Brain microvascular endothelial cell (primary cell): ENCODE measurements at regions not wholly inside any gene's neighbourhood (a gene's known extent, or its start where the extent isn't known, plus 50 kb on each side); places are given as distances from the start of the nearest gene placed in this dataset.

ENCODE experiments used
- DNase-seq: peaks from one replicate; pipeline ENCODE4 v3.0.0-alpha.2; 2020
- H3K27ac ChIP-seq: fragments of 250-450 bp; sonication (Bioruptor Pico); 2 replicates; pipeline ENCODE4 v1.5.1; 2020; ENCODE audit warnings: mild to moderate bottlenecking, moderate library complexity
- H3K27me3 ChIP-seq: fragments of 250-450 bp; sonication (Bioruptor Pico); replicated peaks from 2 replicates; pipeline ENCODE4 v1.5.1; 2020; ENCODE audit warnings: mild to moderate bottlenecking
- H3K36me3 ChIP-seq: fragments of 250-450 bp; sonication (Bioruptor Pico); replicated peaks from 2 replicates; pipeline ENCODE4 v1.5.1; 2020; ENCODE audit warnings: mild to moderate bottlenecking
- H3K4me3 ChIP-seq: 2 replicates; pipeline ENCODE4 v1.5.1; 2011; ENCODE audit warnings: low read depth, mild to moderate bottlenecking, control low read depth, low read length, moderate library complexity
- in situ Hi-C: cut with HindIII; loops from 2 replicates; pipeline ENCODE4 v1.10.0; 2017; ENCODE audit warnings: low sequenced_read_pairs, low pct_ligation_motif_present
- TF ChIP-seq, protein P1 (sequence below): IDR thresholded peaks from 2 replicates; pipeline ENCODE4 v1.5.1; 2011; ENCODE audit warnings: low read depth, mild to moderate bottlenecking, moderate library complexity, low read length, control low read depth, inconsistent platforms; ENCODE audit errors: missing control alignments

DNA sequence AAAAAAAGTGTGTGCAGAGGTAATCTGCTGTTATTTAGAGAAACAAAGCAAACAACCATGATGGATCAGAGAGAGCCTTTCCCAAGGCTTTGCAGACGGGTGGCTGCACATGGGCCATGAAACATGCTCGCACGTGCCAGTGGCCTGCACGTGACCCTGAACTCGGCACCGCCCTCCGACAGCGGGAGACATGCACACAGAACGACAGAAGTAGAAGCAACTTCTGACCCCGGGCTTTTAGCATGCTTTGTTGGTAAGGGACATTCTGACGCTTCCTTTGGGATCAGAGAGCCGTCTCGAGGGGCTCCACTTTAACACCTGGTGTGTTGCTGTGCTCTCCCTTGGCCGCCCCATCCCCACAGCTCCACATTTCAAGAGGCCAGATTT is 112.5 kb downstream of the KCNF1 start:
- in situ Hi-C loops: no loop called here

DNA sequence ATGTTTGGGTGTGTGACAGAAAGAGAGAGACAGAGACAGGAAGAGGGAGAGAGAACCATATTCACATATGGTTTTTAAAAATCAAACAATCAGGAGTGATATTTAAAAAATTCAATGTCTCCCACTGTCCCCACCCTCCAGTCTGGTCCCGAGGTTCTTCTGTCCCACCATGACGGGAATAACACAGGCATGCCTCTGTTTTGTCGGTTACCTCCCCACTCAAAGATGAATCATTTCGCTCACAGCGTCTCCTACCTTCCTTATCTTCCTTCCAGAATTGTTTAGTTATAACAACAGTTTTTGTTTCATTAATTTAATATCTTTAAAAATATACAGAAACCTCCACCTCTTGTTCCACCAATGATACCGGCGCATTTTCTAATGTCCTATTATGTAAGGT is 113.0 kb downstream of the KCNF1 start:
- H3K27ac ChIP-seq: no peak overlapping the region
- DNase-seq: no peak
- H3K4me3 ChIP-seq: no peak overlapping the region
- H3K36me3 ChIP-seq: no peaks in the 10 kb centered on the region
- no peaks in the 10 kb centered on the region for H3K27me3 ChIP-seq
- TF ChIP-seq, protein P1, sequence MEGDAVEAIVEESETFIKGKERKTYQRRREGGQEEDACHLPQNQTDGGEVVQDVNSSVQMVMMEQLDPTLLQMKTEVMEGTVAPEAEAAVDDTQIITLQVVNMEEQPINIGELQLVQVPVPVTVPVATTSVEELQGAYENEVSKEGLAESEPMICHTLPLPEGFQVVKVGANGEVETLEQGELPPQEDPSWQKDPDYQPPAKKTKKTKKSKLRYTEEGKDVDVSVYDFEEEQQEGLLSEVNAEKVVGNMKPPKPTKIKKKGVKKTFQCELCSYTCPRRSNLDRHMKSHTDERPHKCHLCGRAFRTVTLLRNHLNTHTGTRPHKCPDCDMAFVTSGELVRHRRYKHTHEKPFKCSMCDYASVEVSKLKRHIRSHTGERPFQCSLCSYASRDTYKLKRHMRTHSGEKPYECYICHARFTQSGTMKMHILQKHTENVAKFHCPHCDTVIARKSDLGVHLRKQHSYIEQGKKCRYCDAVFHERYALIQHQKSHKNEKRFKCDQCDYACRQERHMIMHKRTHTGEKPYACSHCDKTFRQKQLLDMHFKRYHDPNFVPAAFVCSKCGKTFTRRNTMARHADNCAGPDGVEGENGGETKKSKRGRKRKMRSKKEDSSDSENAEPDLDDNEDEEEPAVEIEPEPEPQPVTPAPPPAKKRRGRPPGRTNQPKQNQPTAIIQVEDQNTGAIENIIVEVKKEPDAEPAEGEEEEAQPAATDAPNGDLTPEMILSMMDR: no peak
- in situ Hi-C loops: no loop called here

More for the DNA sequence above, 112.5 kb downstream of the KCNF1 start:
- Histone ChIP-seq H3K27ac (no peak overlapping the region), H3K27me3 (no peaks in the 10 kb centered on the region), H3K4me3 (no peak overlapping the region), H3K36me3 (no peaks in the 10 kb centered on the region)
- TF ChIP-seq, protein P1: no peak
- DNase-seq: no peak

DNA sequence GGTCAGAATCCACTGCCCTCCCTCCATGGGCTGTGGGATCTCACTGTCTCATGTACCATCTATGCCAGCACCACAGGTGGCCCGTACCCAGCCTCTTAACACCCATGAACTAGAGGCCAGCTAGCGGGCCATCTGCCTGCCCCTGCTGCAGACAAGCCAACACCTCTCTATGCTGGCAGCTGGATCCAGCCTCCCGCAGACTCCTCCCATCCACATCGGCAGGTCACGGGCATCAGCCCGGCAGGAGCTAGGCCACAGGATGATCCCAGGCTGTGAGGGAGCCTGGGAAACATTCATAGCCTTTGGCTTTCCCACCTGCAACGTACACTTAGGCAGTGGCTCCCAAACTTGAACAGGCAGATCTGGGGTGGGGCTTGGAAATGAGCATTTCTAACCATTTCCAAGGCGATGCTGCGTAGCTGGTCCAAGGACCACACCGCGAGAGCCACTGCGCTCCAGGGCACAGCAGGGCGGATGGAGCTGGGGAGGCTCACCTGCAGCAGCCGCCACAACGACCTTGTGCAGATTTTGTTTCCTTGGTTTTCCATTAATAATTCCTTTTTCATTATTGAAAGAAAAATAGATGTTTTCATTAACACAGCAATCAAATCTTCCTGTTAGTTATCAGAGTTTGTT is 114.7 kb downstream of the KCNF1 start:
- TF ChIP-seq, protein P1: no peak
- DNase-seq: no peak
- H3K27ac ChIP-seq: no peak overlapping the region
- H3K4me3 ChIP-seq: no peak overlapping the region
- H3K27me3 ChIP-seq: no peaks in the 10 kb centered on the region
- in situ Hi-C loops: no loop called here
- H3K36me3 ChIP-seq: no peaks in the 10 kb centered on the region

DNA sequence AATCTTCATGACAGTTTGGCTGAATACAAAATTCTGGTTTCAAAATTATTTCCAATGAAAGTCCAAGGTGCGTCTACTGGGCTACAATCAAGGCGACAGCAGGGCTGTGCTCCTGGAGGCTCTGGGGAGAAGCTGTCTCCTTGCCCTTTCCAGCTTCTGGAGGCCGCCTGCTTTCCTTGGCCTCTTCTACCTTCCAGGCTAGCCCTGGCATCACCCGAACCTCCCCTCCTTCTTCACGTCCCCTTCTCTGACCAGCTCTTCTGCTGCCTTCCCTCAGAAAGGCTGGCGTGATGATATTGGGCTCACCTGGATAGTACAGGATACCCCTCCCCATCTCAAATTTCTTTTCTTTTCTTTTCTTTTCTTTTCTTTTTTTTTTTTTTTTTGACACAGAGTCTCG is 115.5 kb downstream of the KCNF1 start:
- in situ Hi-C loops: no loop called here
- TF ChIP-seq, protein P1: no peak
- no peaks in the 10 kb centered on the region for H3K27me3 ChIP-seq
- no peak overlapping the region for H3K27ac ChIP-seq
- no peak for DNase-seq
- H3K36me3 ChIP-seq: no peaks in the 10 kb centered on the region
- H3K4me3 ChIP-seq: no peak overlapping the region

DNA sequence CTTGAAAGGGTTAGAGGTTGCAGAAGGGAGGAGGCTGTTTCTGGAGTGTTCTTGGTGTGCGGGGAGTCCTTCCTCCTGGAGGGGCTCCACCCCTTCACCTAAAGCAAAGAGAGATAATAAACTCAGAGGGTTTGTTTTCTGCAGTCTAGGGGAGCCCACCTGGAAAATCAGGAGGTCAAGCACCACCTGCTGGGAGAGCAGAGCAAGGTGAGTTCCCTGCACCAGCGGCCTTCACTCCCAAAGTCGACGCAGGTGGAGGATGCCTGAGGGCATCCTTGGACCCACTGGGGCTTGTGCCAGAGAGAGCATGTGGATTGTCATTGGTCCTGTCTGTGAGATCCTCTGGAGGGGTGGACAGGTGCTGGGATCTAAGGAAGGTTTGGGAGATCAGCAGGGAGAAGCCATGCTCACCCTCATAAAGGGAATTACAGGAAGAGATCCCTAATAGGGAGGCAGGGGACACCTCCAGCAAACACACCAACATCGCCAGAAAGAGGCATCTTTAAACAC is 116.7 kb downstream of the KCNF1 start:
- in situ Hi-C loops: no loop called here
- TF ChIP-seq, protein P1: peak; percentile 13
- H3K36me3 ChIP-seq: no peaks in the 10 kb centered on the region

DNA sequence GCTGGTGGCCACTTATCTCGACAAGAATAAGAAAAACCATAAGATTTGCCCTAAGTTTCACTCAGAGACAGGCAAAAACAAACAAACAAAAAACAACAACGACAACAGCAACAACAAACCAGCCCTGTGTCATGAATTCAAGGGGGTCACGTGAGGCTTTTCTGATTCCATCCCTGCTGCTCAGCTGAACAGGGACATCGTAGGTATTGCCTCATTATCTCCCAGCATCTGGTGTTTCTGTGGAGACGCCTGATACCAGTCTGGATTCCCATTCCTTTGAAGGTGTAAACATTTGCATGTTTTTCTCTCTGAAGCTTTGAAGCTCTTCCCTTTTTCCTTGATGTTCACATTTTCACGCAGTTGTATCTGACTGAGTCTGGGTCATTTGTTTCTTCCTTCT is 117.4 kb downstream of the KCNF1 start:
- Histone ChIP-seq H3K27me3 (no peaks in the 10 kb centered on the region), H3K36me3 (no peaks in the 10 kb centered on the region), H3K4me3 (no peak overlapping the region), H3K27ac (no peak overlapping the region)
- in situ Hi-C loops: no loop called here
- no peak for DNase-seq
- TF ChIP-seq, protein P1: no peak

More for the DNA sequence above, 116.7 kb downstream of the KCNF1 start:
- Histone ChIP-seq H3K27me3 (no peaks in the 10 kb centered on the region), H3K27ac (no peak overlapping the region), H3K4me3 (no peak overlapping the region)
- DNase-seq: no peak
